ENCODE measurements at regions not wholly inside any gene's neighbourhood (a gene's known extent, or its start where the extent isn't known, plus 50 kb on each side); places are given as distances from the start of the nearest gene placed in this dataset.
A peak's percentile ranks its signal among the peaks of the same experiment; 100 is the strongest.

DNA sequence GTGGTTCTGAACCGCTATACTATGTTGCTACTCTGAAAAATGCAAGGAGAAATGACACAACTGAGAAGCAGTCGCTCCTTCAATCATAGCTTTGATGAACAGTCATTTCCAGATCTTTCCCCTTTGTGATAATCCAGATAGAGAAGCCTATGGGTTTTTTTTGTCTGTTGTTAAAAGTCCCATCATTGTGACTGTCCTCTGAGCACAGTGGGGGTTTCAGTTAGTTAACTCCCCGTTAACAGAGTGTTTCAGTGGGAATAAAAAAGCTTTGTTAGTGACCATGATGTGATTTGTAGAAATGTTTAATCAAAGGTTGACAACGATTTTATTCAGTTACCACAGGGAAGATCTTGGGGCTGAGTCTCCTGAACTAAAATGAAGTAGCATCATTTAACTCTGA lies 176.2 kb upstream of the MAOA start:
- Mint-ChIP-seq H3K27ac (no peak overlapping the region), H3K9me3 (no peaks in the 10 kb centered on the region), H3K36me3 (ENCODE audit: low read depth) (no peaks in the 10 kb centered on the region), H3K4me3 (no peak overlapping the region), H3K27me3 (ENCODE audit: low read depth) (no peaks in the 10 kb centered on the region), H3K4me1 (no peaks in the 10 kb centered on the region)
- TF ChIP-seq, protein P1, sequence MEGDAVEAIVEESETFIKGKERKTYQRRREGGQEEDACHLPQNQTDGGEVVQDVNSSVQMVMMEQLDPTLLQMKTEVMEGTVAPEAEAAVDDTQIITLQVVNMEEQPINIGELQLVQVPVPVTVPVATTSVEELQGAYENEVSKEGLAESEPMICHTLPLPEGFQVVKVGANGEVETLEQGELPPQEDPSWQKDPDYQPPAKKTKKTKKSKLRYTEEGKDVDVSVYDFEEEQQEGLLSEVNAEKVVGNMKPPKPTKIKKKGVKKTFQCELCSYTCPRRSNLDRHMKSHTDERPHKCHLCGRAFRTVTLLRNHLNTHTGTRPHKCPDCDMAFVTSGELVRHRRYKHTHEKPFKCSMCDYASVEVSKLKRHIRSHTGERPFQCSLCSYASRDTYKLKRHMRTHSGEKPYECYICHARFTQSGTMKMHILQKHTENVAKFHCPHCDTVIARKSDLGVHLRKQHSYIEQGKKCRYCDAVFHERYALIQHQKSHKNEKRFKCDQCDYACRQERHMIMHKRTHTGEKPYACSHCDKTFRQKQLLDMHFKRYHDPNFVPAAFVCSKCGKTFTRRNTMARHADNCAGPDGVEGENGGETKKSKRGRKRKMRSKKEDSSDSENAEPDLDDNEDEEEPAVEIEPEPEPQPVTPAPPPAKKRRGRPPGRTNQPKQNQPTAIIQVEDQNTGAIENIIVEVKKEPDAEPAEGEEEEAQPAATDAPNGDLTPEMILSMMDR (IDR thresholded peaks at IDR 0.05; ENCODE audit: unreplicated experiment in 3 of 3) = no peak

DNA sequence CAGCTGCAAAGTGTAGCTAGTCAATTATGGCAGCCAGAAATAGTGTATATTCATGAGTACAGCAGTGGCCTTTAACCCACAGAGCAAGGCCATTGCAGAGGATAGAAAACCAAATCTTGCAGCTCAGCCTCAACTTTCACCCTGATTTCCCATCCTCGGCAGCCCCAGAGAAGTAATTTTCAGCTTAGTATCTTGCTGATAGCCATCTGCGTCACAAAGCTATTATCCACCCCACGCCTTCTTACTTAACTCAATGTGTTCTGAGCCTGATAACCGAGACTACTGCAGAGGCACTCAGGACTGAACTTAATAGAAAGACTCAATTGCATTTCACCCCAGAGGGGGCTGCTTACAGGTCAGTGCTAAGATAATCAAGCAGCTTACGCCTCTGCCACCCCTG lies 174.5 kb upstream of the MAOA start:
- Mint-ChIP-seq H3K4me1 (no peaks in the 10 kb centered on the region), H3K9me3 (no peaks in the 10 kb centered on the region), H3K4me3 (no peak overlapping the region), H3K27me3 (ENCODE audit: low read depth) (no peaks in the 10 kb centered on the region), H3K27ac (peak overlapping the region; percentile 7 to 45 (median 11)), H3K36me3 (ENCODE audit: low read depth) (no peaks in the 10 kb centered on the region)
- TF ChIP-seq, protein P1 (IDR thresholded peaks at IDR 0.05; ENCODE audit: unreplicated experiment in 3 of 3) = no peak

DNA sequence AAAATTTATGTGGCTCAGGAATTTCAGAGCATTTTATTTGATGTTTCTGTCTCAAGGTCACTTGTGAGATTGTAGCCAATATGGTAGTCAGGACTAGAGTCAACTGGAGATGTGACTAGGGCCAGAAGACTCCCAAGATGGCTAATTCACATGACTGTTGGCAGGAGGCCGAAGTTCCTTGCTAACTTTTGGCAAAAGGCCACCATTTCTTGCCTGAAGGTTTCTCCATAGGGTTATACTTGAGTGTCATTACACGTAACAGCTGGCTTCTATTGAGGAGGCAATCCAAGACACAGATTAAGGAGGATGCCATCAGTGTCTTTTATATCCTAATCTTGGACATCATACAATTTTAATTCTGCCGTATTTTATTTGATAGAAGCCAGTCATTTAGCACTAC lies 162.3 kb upstream of the MAOA start:
- H3K36me3 Mint-ChIP-seq (ENCODE audit: low read depth) = no peaks in the 10 kb centered on the region
- no peak overlapping the region for H3K27ac Mint-ChIP-seq
- TF ChIP-seq, protein P1 (IDR thresholded peaks at IDR 0.05; ENCODE audit: unreplicated experiment in 3 of 3) = no peak
- H3K9me3 Mint-ChIP-seq = peaks cover 2% of the 10 kb centered on the region
- no peaks in the 10 kb centered on the region for H3K27me3 Mint-ChIP-seq (ENCODE audit: low read depth)
- no peaks in the 10 kb centered on the region for H3K4me1 Mint-ChIP-seq
- no peak overlapping the region for H3K4me3 Mint-ChIP-seq

DNA sequence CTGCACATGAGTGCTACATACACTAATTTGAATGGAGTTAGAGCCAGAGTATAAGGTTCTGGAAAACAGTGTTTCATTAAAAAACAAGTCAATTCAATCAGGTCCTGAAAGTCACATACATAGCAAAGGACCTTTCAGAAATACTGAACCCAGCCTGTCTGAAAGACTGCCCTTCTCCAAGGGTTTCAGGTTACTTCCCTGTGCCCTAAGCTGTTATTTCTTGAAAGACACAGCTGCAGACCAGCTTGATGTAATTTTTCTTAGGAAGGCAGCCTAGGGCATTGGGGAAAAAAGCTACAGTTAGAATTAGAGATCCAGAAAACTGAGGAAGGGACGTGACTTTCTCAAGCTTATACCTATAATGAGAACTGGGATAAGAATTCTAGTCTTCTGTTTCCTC lies 155.9 kb upstream of the MAOA start:
- H3K9me3 Mint-ChIP-seq = no peaks in the 10 kb centered on the region
- peaks cover 25% of the 10 kb centered on the region for H3K4me1 Mint-ChIP-seq
- no peak overlapping the region for H3K4me3 Mint-ChIP-seq
- H3K36me3 Mint-ChIP-seq (ENCODE audit: low read depth) = no peaks in the 10 kb centered on the region
- H3K27me3 Mint-ChIP-seq (ENCODE audit: low read depth) = peaks cover 4% of the 10 kb centered on the region
- peak overlapping the region; percentile 44 to 89 (median 61) for H3K27ac Mint-ChIP-seq
- TF ChIP-seq, protein P1 (IDR thresholded peaks at IDR 0.05; ENCODE audit: unreplicated experiment in 3 of 3) = no peak

DNA sequence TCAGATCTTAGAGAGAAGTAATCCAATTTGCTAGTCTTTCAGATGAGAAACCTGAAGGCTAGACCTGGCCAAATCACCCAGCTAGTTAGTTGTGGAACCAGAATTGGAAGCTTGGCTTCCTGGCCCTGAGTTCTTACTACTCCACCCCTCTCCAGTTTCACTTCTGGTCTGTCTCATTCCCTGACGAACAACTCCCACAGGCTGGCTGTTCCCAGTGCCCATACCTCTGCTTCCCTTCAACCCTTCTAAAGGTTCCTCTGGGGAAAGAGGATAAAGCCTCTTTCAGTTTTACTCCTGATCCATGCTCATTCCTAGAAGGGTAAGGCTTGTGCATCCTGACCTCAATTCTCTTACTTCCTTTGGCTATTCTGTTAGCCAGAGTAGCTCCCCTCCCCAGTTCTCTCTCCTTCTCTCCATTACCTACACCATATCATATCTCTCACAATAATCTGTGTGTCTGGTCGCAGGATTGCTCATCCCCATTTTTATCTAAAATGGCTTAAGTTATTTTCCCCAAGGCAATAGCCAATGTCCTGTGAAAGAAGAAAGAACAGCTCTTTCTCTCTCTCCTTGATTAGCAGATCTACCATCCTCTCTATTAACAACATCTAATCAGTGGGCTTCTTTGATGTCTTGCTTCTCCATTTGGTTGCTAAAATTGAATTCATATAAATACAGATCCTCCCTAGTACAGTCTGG lies 155.0 kb upstream of the MAOA start:
- no peaks in the 10 kb centered on the region for H3K9me3 Mint-ChIP-seq
- TF ChIP-seq, protein P1 (IDR thresholded peaks at IDR 0.05; ENCODE audit: unreplicated experiment in 3 of 3) = no peak
- peaks cover 31% of the 10 kb centered on the region for H3K4me1 Mint-ChIP-seq
- peaks cover 4% of the 10 kb centered on the region for H3K27me3 Mint-ChIP-seq (ENCODE audit: low read depth)
- H3K36me3 Mint-ChIP-seq (ENCODE audit: low read depth) = no peaks in the 10 kb centered on the region
- peak overlapping the region in 1 of 3 experiments; percentile 62 for H3K27ac Mint-ChIP-seq
- no peak overlapping the region for H3K4me3 Mint-ChIP-seq

DNA sequence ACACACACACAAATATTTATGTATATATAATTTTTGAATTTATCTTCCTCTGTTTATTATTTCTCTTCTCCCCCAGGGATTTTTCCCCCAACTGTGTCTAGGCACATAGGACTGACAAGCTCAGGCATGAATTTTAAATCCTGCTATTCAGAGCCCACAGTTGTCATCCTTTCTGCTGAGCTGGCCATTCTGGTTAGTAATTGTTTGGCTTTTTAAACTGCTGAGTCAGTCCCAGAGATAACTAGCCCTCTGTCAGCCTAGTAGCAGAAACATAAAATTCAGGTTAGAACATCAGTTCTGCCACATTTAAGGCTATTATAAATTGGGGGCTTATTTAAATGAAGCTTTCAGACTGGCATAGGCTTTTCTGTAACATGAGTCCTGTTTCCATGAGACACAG lies 151.7 kb upstream of the MAOA start:
- Mint-ChIP-seq H3K36me3 (ENCODE audit: low read depth) (no peaks in the 10 kb centered on the region), H3K9me3 (no peaks in the 10 kb centered on the region)

More for the DNA sequence above, 151.7 kb upstream of the MAOA start:
- TF ChIP-seq, protein P1 (IDR thresholded peaks at IDR 0.05; ENCODE audit: unreplicated experiment in 3 of 3) = no peak
- no peak overlapping the region for H3K4me3 Mint-ChIP-seq
- H3K27ac Mint-ChIP-seq = peak overlapping the region in 2 of 3 experiments; percentile 38 to 81
- peaks cover 46% of the 10 kb centered on the region for H3K4me1 Mint-ChIP-seq
- peaks cover 4% of the 10 kb centered on the region for H3K27me3 Mint-ChIP-seq (ENCODE audit: low read depth)
